MM.1S (cell line): ENCODE measurements at regions not wholly inside any gene's neighbourhood (a gene's known extent, or its start where the extent isn't known, plus 50 kb on each side); places are given as distances from the start of the nearest gene placed in this dataset.

Experiments used
- DNase-seq: peaks from one replicate; pipeline ENCODE4 v3.0.0-alpha.2; 2015
- H2AFZ ChIP-seq: fragments of 300-600 bp; sonication (generic); 2 replicates; pipeline ENCODE4 v1.6.0; 2016; ENCODE audit warnings: antibody characterized with exemption, low read length
- H3F3A ChIP-seq: fragments of 300-600 bp; sonication (generic); 2 replicates; pipeline ENCODE4 v1.6.1; 2016; ENCODE audit warnings: mild to moderate bottlenecking, antibody characterized with exemption, low read length, moderate library complexity, mixed read lengths; ENCODE audit not compliant: insufficient read depth
- H3K27ac ChIP-seq: fragments of 300-600 bp; sonication (generic); 2 replicates; pipeline ENCODE4 v1.5.1; 2016; ENCODE audit warnings: mild to moderate bottlenecking, low read length
- H3K27me3 ChIP-seq: fragments of 300-600 bp; sonication (generic); replicated peaks from 2 replicates; pipeline ENCODE4 v1.6.0; 2016; ENCODE audit warnings: low read length; ENCODE audit not compliant: insufficient read depth
- H3K36me3 ChIP-seq: fragments of 300-600 bp; sonication (generic); replicated peaks from 2 replicates; pipeline ENCODE4 v1.6.1; 2016; ENCODE audit warnings: mild to moderate bottlenecking, low read length, mixed read lengths; ENCODE audit not compliant: insufficient read depth
- H3K4me1 ChIP-seq: fragments of 300-600 bp; sonication (generic); 2 replicates; pipeline ENCODE4 v1.6.1; 2016; ENCODE audit warnings: low read length, mixed read lengths
- H3K4me2 ChIP-seq: fragments of 300-600 bp; sonication (generic); 2 replicates; pipeline ENCODE4 v1.6.0; 2016; ENCODE audit warnings: low read depth, low read length
- H3K4me3 ChIP-seq: fragments of 300-600 bp; sonication (generic); 2 replicates; pipeline ENCODE4 v1.5.1; 2016; ENCODE audit warnings: low read length, mixed read lengths
- H3K79me2 ChIP-seq: fragments of 300-600 bp; sonication (generic); 2 replicates; pipeline ENCODE4 v1.6.1; 2016; ENCODE audit warnings: mixed run types, low read length, mixed read lengths
- H3K9ac ChIP-seq: fragments of 300-600 bp; sonication (generic); 2 replicates; pipeline ENCODE4 v1.6.1; 2016; ENCODE audit warnings: low read length, mixed read lengths
- H3K9me2 ChIP-seq: fragments of 300-600 bp; sonication (generic); replicated peaks from 2 replicates; pipeline ENCODE4 v1.6.1; 2016; ENCODE audit warnings: mild to moderate bottlenecking, low read length, mixed read lengths; ENCODE audit not compliant: insufficient read depth
- H3K9me3 ChIP-seq: fragments of 300-600 bp; sonication (generic); replicated peaks from 2 replicates; pipeline ENCODE4 v1.6.1; 2016; ENCODE audit warnings: mild to moderate bottlenecking, low read length, mixed read lengths; ENCODE audit not compliant: insufficient read depth
- H4K20me1 ChIP-seq: fragments of 300-600 bp; sonication (generic); 2 replicates; pipeline ENCODE4 v1.6.1; 2016; ENCODE audit warnings: mild to moderate bottlenecking, low read length, moderate library complexity, mixed read lengths; ENCODE audit not compliant: insufficient read depth
- CTCF ChIP-seq: fragments of 300-600 bp; sonication (generic); IDR thresholded peaks from 2 replicates; pipeline ENCODE4 v1.5.1; 2016; ENCODE audit warnings: antibody characterized with exemption, low read length, mixed read lengths
- EZH2 ChIP-seq: fragments of 300-600 bp; sonication (generic); optimal IDR thresholded peaks from 2 replicates; pipeline ENCODE3; 2017; ENCODE audit warnings: low read depth, mild to moderate bottlenecking, antibody characterized with exemption, low read length, mixed read lengths
- EZH2phosphoT487 ChIP-seq: fragments of 300-600 bp; sonication (generic); IDR thresholded peaks from 2 replicates; pipeline ENCODE4 v1.6.1; 2018; ENCODE audit warnings: antibody characterized with exemption, low read length

- Histone ChIP-seq H3K9ac (no peak overlapping the region), H3K9me2 (no peaks in the 10 kb centered on the region)
- DNase-seq, result no peak
Measured at GRCh38 chr4:96343836-96344235, 503.9 kb downstream of the PDHA2 start.

GRCh38 chr4:96347582-96347981, 507.7 kb downstream of the PDHA2 start:
- no peak overlapping the region for H3K9ac ChIP-seq
- no peaks in the 10 kb centered on the region for H4K20me1 ChIP-seq
- H3K4me3 ChIP-seq, result no peak overlapping the region
- no peak overlapping the region for H3K27ac ChIP-seq
- H3K4me1 ChIP-seq, result no peaks in the 10 kb centered on the region
- no peak for TF ChIP-seq EZH2phosphoT487
- TF ChIP-seq EZH2, result no peak
- TF ChIP-seq CTCF, result no peak
- no peaks in the 10 kb centered on the region for H3F3A ChIP-seq
- no peaks in the 10 kb centered on the region for H3K9me2 ChIP-seq
- H3K9me3 ChIP-seq, result no peaks in the 10 kb centered on the region
- H3K79me2 ChIP-seq, result no peaks in the 10 kb centered on the region
- no peaks in the 10 kb centered on the region for H3K36me3 ChIP-seq
- H3K27me3 ChIP-seq, result no peaks in the 10 kb centered on the region
- no peak overlapping the region for H2AFZ ChIP-seq
- H3K4me2 ChIP-seq, result no peak overlapping the region
- DNase-seq, result no peak

More at GRCh38 chr4:96343836-96344235, 503.9 kb downstream of the PDHA2 start:
- no peak overlapping the region for H3K27ac ChIP-seq
- no peaks in the 10 kb centered on the region for H3K27me3 ChIP-seq
- no peaks in the 10 kb centered on the region for H3K9me3 ChIP-seq
- H2AFZ ChIP-seq, result no peak overlapping the region
- no peaks in the 10 kb centered on the region for H3F3A ChIP-seq
- no peaks in the 10 kb centered on the region for H3K4me1 ChIP-seq
- H3K79me2 ChIP-seq, result no peaks in the 10 kb centered on the region
- no peaks in the 10 kb centered on the region for H3K36me3 ChIP-seq
- H3K4me3 ChIP-seq, result no peak overlapping the region
- H3K4me2 ChIP-seq, result no peak overlapping the region
- H4K20me1 ChIP-seq, result no peaks in the 10 kb centered on the region
- TF ChIP-seq CTCF, result no peak
- TF ChIP-seq EZH2phosphoT487, result no peak

- no peaks in the 10 kb centered on the region for H3K36me3 ChIP-seq
- no peak overlapping the region for H3K9ac ChIP-seq
- no peaks in the 10 kb centered on the region for H3K27me3 ChIP-seq
- DNase-seq, result peak; percentile 66
- TF ChIP-seq EZH2 (no peak), EZH2phosphoT487 (no peak), CTCF (peak; percentile 37)
- H3K79me2 ChIP-seq, result no peaks in the 10 kb centered on the region
- no peaks in the 10 kb centered on the region for H4K20me1 ChIP-seq
- no peak overlapping the region for H2AFZ ChIP-seq
- no peaks in the 10 kb centered on the region for H3K9me2 ChIP-seq
- H3K27ac ChIP-seq, result no peak overlapping the region
- no peaks in the 10 kb centered on the region for H3F3A ChIP-seq
- no peak overlapping the region for H3K4me2 ChIP-seq
- no peaks in the 10 kb centered on the region for H3K9me3 ChIP-seq
- no peak overlapping the region for H3K4me3 ChIP-seq
- H3K4me1 ChIP-seq, result no peaks in the 10 kb centered on the region
Measured at GRCh38 chr4:96352051-96352517, 512.2 kb downstream of the PDHA2 start.
